ENCODE measurements at regions not wholly inside any gene's neighbourhood (a gene's known extent, or its start where the extent isn't known, plus 50 kb on each side); places are given as distances from the start of the nearest gene placed in this dataset.

GRCh38 chr10:127812041-127812440 is 75.1 kb downstream of the FOXI2 start:
- TF ChIP-seq, protein P1, sequence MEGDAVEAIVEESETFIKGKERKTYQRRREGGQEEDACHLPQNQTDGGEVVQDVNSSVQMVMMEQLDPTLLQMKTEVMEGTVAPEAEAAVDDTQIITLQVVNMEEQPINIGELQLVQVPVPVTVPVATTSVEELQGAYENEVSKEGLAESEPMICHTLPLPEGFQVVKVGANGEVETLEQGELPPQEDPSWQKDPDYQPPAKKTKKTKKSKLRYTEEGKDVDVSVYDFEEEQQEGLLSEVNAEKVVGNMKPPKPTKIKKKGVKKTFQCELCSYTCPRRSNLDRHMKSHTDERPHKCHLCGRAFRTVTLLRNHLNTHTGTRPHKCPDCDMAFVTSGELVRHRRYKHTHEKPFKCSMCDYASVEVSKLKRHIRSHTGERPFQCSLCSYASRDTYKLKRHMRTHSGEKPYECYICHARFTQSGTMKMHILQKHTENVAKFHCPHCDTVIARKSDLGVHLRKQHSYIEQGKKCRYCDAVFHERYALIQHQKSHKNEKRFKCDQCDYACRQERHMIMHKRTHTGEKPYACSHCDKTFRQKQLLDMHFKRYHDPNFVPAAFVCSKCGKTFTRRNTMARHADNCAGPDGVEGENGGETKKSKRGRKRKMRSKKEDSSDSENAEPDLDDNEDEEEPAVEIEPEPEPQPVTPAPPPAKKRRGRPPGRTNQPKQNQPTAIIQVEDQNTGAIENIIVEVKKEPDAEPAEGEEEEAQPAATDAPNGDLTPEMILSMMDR (IDR thresholded peaks at IDR 0.05): no peak
- no peak for TF ChIP-seq POLR2A (IDR thresholded peaks at IDR 0.05)
